ENCODE measurements at regions not wholly inside any gene's neighbourhood (a gene's known extent, or its start where the extent isn't known, plus 50 kb on each side); places are given as distances from the start of the nearest gene placed in this dataset.
A peak's percentile ranks its signal among the peaks of the same experiment; 100 is the strongest.
"Not testable (repeated sequence)": the region's sequence is repeated elsewhere in the genome, so short reads cannot be mapped to it uniquely, and the experiment has no call there.

DNA sequence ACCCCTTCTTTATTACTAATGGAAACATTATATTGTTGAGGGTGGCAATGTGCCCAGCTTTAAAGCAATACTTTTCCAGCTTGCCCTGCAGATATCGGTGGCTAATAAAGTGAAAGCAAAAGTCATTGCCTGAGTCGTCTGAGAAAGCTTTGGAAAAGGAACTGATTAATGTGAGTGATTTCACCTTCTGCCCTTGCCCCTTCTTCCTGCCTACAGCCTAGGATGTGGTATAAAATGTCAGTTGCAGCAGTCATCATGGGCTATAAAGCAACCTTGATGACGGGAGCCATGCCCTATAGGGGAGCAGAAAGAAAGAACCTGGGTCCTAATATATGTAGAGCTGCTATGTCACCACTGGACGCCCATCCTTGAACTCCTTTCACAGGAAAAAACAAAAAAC lies 132.4 kb upstream of the USP9X start:
- peak in 1 of 2 donors; percentile 6 for DNase-seq

DNA sequence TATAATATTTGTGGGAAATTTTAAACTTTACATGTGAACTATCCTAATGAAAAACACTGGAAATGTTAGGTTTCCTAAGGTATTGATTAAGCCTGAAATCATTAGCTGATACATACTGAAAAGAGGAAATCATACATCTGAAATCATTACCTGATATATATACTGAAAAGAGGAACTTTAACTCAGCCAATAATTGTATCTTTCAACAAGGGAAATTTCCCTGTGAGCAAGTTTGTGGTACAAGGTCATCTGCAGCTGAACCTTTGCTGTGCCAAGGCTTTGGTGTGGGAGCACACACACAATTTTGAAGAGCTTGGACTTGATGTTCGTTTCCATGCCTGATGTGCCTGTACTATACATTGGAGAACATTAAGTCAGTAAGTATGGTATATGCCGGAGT lies 131.9 kb upstream of the USP9X start:
- DNase-seq = no peak

DNA sequence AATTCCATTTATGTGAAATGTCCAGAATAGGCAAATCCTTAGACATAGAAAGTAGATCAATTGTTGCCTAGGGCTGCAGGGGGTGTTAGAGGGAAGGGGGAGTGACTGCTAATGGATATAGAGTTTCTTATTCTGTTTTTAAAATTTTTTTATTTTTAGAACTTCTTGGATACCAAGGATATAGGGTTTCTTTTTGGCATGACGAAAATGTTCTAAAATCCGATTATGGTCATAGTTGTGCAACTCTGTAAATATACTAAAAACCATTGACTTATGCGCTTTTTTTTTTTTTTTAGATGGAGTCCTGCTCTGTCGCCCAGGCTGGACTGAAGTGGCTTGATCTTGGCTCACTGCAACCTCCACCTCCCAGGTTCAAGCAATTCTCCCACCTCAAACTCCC lies 125.2 kb upstream of the USP9X start:
- DNase-seq = no peak

DNA sequence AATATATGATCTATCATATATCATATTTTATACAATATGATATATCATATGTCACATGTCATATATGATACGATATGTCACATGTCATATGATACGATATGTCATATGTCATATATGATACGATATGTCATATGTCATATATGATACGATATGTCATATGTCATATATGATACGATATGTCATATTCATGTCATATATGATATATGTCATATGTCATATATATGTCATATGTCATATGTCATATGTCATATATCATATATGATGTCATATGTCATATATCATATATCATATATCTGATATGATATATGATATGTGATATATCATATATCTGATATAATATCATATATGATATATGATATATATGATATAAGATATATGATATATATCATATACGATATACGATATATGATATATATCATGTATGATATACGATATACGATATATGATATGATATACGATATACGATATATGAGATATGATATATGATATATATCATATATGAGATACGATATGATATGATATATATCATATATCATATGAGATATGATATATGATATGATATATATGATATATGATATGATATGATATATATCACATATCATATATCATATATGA lies 122.3 kb upstream of the USP9X start:
- no peak for DNase-seq

DNA sequence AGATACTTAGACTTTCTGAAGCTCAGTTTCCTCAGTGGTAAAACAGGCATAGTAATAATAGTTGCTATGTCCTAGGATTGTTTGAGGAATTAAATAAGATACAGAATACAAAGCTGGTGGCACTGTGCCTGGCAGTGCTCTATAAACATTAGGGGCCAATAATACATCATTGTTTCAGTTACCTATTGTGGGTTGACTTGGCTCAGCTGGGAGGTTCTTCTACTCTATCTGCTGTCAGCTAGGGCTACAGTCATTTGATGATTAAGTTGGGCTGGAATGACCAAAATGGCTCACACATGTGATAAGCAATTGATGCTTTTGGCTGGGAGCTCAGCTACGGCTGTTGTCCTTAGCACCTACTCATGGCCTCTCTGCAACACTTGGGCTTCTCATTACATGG lies 121.2 kb upstream of the USP9X start:
- no peak for DNase-seq

DNA sequence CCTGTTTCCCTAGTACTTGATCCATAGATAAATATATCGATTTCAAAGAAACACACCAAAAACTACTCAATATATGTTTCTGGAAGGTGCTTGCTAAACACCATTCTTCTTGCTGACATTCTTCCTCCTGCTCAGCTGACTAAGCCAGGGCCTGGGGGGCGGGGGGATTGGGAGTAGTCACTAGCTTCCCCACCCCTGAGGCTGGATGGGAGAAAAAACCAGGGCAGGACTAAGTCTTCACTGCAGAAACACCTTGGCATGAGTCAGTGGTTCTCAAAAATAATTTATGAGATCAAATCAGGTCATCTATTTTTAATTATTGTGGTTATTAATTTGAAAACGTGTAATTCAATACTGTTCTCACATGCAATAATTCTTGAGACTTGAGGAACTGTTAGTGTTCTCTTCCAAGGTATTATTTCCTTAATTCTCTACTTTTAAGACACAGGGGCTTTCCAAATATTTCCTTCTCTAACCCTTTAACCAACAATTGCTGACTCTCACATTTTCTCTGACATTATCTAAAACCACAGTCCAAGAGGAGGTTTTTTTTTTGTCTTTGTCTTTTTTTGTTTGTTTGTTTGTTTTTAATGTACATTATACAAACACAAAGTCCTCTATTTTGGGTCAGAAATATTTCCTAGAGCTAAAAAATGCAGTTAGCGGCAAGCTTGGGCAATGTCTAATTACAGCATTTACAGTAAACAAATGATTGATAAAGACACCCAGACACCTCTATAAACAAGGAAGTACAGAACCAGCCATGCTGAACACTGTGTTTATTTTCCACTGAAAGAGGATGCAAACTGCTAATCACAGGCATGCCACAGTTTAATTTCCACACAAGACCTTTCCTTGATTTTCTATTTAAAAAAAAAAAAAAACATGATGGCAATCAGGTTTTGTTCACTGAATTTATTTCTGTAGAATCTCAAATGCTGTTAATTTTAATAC lies 120.3 kb upstream of the USP9X start:
- no peak for DNase-seq

DNA sequence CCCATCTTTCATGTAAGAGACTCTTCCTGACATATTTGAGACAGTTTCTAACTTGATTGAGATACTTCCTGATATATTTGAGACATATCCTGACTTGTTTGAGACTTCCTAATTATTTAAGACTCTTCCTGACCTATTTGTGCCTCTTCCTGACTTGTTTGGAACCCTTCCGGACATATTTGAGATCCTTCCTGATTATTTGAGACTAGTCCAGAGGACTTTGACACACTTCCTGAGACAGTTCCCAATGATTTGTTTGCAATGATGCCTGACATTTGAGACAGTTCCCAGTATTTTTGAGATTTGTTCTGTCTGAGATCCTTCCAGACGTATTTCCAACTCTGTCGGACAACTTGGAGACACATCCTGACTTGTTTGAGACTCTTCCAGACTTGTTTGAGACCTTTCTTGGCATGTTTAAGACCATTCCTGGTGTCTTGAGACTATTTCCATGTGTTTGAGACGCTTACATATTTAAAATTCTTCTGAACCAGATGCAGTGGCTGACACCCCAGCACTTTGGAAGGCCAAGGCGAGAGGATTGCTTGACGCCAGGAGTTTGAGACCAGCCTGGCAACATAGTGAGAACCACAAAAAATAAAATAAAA lies 118.9 kb upstream of the USP9X start:
- DNase-seq = no peak

DNA sequence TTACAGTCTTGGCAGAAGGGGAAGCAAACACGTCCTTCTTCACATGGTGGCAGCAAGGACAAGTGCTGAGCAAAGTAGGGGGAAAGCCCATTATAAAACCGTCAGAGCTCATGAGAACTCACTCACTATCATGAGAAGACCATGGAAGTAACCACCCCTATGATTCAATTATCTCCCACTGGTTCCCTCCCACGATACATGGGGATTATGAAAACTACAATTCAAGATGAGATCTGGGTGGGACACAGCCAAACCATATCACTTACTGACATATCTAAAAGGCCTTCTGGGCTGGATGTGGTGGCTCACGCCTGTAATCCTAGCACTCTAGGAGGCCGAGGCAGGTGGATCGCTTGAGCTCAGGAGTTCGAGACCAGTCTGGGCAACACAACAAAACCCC lies 117.1 kb upstream of the USP9X start:
- DNase-seq = no peak

DNA sequence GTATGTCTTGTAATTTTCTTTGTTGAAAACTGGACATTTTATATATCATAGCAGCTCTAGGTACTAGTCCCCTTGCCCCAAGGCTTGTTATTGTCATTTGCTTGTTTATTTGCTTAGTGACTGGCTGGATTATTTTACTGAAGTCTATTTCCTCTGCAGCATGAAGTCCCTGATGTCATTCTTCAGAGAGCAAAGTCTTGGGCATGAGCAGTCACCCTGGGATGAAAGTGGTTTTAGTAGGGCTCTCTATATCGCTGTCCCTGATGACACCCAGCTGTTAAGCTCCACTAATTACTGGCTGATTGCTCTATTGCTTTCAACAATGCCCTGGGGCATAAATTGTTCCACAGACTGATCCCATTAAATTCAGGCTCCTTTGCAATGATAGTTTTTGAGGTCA lies 113.5 kb upstream of the USP9X start:
- no peak for DNase-seq

DNA sequence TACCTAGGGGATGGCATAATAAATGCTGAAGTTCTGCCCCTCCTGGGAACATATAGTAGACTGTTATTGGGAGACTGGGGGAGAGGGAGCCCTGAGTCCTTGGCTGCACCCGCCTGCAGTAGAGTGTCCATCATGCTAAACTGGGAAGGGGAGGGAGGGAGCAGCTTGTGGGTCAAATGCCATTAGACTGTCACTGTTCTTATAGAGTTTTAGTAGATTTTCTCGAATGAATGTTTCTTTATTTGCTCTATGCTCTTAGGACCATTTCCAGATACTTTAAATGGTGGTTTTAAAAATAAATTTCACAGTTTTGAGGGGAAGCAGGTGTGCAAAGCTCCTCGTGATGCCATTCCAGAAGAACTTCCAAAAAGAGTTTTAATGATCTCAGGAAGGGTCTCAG lies 111.6 kb upstream of the USP9X start:
- no peak for DNase-seq

DNA sequence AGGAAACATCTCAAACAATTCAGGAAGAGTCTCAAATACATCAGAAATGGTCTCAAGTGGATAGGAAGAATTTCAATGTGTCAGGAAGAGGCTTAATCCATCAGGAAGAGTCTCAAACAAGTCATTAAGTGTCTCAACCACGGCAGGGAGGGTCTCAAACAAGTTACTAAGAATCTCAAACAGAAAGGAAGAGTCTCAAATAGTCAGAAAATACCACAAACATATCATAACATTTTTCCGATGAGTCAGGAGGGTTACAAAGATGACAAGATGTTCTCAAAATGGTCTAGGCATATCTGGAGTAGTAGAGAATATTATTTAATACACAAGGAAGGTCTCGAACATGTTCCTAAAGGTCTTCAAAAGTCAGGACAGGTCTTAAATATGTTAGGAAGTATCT lies 109.3 kb upstream of the USP9X start:
- DNase-seq = no peak

DNA sequence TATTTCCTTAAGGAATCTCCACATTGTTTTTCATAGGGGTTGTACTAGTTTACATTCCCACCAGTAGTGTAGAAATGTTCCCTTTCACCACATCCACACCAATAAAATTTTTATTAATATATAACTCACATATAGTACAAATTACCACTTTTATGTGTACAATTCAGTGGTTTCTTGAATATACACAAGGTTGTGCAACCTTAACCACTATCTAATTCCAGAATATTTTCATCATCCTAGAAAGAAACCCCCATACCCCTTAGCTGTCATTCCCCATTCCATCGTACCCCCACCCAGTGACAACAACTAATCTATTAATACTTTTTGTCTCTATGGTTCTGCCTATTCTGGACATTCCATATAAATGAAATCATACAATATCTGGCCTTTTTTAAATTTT lies 108.3 kb upstream of the USP9X start:
- DNase-seq = no peak

DNA sequence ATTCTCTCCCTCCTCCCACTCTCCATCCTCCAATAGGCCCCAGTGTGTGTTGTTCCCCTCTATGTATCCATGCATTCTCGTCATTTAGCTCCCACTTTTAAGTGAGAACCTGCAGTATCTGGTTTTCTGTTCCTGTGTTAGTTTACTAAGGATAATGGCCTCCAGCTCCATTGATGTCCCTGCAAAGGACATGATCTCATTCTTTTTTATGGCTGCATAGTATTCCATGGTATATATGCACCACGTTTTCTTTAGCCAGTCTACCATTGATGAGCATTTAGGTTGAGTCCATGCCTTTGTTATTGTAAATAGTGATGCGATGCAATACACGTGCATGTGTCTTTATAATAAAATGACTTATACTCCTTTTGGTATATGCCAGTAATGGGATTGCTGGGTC lies 100.3 kb upstream of the USP9X start:
- DNase-seq = no peak

DNA sequence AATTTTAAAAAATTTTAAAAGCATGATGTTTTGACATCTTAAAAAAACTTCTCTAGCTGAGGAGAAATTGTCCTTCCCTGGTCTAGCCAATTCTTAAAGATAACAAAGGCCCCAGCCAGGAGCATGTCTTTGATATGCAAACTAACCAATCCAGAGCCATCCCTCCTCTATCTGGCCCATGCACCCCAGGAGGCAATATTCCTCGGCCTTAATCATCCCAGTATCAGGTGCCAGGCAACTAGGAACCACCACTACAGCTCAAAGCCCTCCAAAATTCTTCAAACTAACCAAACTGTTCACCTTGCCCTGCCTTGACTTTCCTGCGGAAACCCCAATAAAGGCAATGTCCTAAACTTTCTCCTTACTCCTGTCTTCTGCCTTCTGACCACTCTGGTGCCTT lies 97.8 kb upstream of the USP9X start:
- no peak for DNase-seq

DNA sequence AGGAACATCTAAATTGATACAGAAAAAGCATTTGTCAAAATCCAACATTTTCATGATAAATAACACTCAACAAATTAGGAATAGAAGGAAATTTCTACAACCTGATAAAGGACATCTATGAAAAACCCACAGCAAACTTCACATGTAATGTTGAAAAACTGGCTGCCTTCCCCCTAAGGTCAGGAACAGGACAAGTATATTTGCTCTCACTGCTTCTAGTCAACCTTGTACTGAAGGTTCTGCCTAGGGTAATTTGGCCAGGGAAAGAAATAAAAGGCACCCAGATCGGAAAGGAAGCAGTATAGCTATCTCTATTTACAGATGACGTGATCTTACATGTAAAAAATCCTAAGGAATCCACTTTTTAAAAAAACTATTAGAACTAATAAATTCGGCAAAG lies 97.1 kb upstream of the USP9X start:
- no peak for DNase-seq

DNA sequence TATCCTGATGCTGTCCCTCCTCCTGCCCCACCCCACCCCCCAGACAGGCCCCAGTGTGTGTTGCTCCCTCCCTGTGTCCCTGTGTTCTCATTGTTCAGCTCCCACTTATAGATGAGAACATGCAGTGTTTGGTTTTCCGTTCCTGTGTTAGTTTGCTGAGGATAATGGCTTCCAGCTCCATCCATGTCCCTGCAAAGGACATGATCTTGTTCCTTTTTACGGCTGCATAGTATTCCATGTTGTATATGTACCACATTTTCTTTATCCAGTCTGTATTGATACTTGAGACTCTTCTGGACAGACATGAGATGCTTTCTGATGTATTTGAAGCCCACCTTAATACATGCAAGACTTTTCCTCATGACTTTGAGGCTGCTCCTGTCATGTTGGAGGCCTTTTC lies 91.8 kb upstream of the USP9X start:
- not testable (repeated sequence) for DNase-seq

DNA sequence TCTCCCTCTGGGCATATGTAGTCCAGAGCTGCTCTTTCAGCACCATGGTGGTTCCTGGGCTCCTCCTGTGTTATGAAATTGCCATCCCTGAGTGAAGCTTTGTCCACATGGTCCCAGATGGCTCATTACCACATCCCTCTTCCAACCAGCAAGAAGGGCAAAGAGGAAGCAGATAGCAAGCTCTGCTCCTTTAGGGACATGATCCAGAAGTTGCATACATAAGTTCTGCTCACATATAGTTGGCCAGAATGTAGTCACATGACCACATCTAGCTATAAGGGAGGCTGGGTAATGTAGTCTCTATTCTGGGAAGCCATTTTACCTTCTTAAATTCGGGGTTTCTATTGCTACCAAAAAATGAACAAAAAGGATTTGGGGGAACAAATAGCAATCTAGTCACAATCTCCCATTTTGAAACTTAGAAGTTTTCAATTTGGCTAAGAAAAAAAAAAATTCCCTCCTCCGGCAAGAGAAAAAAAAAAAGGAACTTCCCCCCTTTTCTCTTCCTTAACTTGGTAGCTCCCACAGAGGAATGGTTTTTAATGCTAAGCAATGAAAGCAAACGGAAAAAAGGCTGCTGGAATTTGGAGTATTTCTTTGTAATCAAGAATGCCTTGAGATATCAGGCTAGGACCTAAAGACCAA lies 88.2 kb upstream of the USP9X start:
- no peak for DNase-seq

DNA sequence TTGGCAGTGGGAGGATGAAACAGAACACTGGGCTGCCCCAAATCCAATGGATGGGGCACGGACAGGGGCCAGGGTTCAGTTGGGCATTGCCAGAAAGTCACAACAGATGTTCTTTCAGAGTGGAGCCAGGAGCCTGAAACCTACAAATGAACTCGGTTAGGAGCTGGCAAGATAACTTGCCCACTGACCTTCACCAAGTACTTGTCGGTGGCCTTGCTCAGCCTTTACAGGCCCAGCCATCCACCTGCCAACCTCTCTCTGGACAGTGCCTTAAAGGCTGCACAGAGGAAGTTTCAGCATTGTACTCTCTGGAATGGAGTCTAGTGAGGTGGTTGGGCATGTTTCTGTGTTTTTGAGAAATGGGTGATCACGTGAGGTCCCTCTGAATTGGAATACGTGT lies 87.1 kb upstream of the USP9X start:
- DNase-seq = no peak

DNA sequence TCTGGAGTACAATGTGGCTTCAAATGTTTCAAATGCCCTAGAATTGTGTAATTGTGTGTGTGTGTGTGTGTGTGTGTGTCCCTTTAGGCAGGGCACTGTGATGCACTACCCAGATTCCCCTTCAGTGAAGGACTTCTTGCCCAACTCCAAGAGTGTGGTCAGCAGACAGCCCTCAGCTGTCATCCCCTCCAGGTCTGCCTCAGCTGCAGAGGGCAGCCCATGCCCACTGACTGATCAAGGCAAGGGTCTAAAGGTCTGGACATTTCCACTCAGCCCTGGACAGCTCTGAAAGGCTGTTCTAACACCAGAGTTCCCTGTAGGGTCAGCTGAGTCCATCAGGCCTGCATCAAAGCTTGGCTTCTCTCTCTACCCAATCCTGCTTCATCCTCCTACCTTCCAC lies 83.9 kb upstream of the USP9X start:
- DNase-seq = no peak

DNA sequence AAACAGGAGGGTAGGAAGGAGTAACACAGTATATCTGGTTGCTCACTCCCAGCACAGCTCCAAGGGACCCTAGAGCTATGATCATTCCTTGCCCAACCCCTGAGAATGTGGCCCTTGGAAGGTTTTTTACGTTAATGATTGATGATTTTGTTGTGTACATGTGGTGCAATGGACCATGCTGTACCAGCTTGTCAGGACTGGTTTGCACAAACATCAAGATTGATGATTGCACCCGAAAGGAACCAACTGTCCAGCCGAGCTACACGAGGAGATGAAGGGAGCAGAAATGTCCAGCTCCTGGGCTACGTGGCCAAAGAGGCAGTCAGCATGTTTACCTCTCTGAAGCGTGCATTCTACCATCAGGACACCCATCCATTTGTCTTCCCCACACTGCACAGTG lies 83.2 kb upstream of the USP9X start:
- DNase-seq = no peak

DNA sequence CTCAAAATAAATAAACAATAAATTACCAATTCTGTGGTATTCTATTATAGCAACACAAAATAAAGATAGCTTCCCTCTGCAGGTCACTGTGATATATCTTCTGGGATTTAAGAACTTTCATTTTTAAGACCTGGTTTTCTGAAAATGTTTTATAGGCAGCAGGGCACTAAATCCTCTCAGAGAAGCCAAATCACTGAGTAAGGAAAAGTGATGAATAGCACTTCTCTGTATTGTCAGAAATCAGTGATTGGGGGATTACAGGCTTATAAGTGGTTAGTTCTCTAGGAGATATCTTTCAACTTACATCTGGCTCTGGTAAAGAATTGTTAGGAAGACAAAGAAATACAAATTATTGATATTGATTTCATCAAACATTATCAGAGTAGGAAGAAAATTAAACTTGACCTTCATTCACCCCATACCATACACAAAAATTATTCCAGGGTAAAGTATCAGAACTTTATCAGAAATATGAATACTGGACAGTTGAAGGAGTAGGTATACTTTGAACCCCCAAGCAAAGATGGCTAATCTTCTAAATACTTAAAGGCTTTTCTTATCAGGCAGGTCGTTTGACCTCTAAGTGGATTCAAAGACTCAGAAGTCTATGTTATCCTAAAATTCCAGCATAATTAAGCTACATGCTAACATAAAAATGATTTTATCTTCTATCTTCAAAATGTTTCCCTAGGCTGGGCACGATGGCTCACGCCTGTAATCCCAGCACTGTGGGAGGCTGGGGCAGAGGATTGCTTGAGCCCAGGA lies 81.6 kb upstream of the USP9X start:
- DNase-seq = no peak

DNA sequence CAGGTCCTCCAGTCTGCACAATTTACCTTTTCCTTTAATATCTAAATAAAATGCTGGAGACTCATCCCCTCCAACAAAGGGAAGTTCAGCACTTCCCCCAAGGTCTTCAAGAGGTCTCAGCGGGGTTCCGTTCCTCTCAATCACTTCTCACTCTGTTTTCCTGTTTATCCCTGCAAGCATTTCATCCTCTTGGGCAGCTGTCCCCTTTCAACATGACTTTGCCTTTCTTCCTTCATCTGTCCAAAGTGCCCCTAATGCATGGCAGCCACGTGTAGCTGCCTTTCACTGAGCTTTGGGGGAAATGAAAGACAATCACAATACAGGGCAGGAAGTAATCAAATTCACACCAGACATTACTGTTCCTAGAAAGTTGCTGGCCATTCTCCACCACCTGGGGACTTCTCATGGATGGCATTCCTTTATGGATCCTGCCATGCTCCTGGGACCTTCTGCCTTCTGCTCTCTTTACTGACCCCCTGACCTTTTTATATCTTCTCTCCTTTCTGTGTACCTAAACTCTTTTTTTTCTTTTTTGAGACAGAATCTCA lies 79.7 kb upstream of the USP9X start:
- no peak for DNase-seq

All from activated CD4-positive, alpha-beta T cell treated with anti-CD3 and anti-CD28 coated beads for 4 hours (primary cell).